HG03378 (cell line): ENCODE measurements at regions not wholly inside any gene's neighbourhood (a gene's known extent, or its start where the extent isn't known, plus 50 kb on each side); places are given as distances from the start of the nearest gene placed in this dataset.
"Not testable (repeated sequence)": the region's sequence is repeated elsewhere in the genome, so short reads cannot be mapped to it uniquely, and the experiment has no call there.

ENCODE experiments used
- ATAC-seq: cut with Tn5 transposase; IDR thresholded peaks from one replicate; pipeline ENCODE4 v1.9.1; 2021; ENCODE audit warnings: mild to moderate bottlenecking, moderate library complexity; ENCODE audit not compliant: unreplicated experiment

DNA sequence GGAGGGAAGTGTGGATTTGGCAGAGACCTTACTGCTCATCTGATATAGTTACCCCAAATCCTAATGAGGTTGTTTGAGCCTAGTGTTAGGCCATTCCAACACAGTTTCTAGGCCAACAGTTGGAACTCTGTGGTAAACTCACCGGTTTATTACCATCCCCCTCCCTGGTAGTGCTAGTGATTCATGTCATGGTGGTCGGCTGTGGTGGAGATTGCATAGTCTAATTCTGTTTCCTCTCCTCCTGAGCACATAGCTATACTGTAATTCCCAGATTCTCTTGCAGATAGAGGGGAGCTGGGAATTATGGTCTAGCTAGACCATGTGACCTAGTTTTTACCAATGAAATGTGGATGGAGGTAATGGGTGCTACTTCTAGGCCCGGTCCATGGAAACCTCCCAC, 123.7 kb upstream of the KIF26B start:
- ATAC-seq = no peak

DNA sequence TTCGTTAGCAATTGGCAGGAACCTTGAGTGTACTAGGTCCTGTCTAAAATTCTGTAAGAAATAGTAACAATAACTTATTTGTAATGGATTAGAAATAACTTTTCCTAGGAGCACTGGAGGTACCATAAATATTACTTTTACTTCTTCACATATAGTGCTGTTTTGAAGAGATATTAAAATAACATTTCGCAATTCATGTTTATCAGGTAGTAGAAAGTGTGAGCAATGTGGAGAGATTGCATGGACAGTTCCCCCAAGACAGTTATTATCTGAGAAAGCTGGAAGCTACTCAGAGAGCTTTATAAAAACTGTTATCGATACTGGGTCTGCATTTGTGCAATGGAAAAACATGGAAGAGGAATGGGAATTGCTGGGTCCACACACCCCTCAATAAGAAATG, 128.5 kb upstream of the KIF26B start:
- ATAC-seq = no peak

DNA sequence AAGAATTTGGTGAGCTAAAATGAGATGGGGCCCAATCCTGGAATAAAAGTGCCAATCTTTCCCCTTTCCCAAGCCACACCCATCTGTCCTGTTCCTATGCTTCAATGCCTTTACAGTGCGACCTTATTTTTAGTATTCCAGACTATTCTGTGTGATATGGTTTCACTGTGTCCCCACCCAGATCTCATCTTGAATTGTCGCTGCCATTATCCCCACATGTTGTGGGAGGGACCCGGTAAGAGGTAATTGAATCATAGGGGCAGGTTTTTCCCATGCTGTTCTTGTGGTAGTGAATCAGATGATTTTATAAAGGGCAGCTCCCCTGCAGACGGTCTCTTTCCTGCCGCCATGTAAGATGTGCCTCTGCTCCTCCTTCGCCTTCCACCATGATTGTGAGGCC, 129.3 kb upstream of the KIF26B start:
- no peak for ATAC-seq

DNA sequence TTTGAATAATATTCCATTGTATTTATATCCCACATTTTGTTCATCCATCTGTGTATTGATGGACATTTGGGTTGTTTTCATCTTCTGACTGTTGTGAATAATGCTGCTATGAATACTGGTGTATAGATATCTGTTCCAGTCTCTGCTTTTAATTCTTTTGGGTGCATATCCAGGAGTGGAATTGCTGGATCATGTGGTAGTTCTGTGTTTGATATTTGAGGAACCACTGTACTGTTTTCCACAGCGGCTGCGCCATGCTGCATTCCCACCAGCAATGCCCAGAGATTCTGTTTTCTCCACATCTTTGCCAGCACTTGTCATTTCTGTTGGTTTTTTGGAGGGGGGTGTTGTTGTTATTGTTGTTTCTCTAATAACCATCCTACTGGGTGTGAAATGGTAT, 131.6 kb upstream of the KIF26B start:
- ATAC-seq = no peak

DNA sequence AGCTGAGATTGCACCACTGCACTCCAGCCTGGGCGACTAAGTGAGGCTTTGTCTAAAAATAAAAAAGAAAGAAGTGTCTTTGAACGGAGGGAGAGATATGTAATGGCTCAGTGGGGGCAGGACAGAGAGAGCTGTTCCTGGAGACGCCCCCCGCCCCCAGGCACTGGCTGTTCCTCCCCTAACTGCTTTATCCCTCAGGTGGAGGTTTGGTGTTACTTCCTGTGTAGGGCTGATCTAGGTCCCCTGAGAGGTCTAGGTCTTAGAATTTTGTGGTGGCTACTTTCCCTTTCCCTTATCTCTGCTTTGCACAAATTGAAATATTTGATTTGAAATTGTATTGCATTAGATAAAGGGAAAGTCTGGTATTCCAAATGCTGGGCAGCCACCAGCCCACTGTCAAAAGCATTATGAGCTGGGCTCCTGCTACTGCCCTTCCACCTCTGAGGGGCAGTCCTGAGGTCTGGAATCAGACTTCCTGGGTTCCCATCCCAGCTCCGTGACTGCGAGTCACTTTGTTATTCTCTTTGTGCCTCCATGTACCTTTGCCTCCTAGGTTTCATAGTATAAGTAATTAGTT, 134.8 kb upstream of the KIF26B start:
- no peak for ATAC-seq

DNA sequence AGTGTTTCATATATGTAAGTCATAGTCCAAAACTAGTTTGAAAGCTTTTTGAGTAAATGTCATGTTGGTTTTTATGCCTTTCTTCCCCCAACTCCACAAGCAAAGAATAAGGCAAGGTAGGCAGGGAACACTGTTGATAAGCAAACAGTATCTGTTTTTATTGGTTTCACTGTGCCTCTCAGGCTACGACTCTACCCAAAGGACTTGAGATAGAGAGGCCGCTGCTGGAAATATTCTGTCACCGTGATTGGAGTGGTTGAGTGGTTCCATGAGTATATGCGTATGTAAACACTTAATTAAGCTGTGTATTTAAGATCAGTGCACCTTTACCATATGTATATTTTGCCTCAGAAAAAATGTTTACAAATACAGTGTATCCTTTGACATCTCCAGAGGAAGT, 138.1 kb upstream of the KIF26B start:
- no peak for ATAC-seq

DNA sequence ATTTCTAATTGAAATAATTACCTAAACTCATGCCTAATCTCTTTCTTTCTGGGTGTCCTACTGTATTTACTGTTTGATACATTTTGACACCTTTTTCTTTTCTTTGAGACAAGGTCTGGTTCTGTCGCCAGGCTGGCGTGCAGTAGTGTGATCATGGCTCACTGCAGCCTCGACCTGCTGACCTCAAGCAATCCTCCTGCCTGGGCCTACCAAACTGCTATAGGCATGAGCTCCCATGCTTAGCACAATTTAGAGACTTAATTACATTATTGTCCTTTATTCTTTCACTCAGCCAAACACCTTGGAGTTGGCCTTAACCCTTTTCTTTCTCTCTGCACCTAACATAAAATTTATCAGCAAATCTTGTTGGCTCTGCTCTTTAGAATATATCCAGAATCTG, 139.8 kb upstream of the KIF26B start:
- no peak for ATAC-seq

DNA sequence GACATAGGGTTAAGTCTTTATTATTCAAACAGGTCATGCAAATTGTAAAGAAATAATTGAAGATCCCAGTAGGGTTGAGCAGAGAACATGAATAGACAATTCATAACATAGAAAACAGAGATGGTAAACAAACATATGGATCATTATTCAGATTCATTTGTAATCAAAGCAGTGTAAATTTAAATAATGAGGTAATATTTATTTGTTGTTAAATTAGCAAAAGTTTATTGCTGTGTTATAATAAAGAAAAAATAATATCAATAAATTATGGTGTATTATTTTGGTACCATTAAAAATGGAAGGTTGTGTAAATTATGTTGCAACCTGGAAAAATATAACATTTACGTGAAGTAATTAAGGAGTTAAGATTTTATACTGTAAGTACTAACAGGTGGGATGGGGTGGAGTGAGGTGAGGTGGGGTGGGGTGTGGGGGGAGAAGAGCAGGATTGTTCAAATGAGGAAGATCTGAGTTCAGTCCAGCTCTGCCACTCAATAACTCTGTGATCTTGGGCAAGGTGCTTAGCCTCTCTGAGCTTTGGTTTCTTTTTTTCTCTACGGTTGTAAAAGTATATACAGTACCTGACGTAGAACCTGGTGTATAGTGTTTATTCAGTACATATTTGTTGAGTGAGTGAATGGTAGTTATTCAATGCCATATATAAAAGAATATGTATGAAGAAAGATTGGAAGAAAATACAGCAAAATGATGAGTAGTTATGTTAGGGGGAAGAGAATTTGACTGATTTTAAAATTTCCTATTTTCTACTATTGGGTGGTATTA, 140.3 kb upstream of the KIF26B start:
- no peak for ATAC-seq

DNA sequence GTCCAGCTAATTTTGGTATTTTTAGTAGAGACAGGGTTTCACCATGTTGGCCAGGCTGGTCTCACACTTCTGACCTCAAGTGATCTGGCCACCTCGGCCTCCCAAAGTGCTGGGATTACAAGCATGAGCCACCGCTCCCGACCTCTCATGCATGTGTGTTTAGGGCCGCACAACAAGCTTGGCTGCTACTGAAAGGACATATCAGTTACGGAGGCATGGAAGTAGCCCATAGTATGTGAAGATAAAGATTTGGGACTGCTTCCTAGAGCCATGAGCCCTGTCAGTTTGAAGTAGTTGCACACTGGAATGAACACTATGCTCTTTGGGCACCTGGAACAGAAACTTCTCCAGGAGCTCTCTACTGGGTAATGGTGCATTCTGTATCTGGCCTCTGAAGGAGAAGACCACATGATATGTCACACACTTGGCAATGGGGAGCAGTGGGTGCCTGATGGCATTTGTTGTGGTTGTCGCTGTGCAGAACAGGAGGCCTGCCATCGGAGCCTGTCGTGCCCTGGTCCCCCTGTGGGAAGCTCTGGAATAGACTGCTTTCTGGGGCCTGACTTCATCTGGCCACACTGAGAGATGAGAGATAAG, 144.7 kb upstream of the KIF26B start:
- no peak for ATAC-seq

DNA sequence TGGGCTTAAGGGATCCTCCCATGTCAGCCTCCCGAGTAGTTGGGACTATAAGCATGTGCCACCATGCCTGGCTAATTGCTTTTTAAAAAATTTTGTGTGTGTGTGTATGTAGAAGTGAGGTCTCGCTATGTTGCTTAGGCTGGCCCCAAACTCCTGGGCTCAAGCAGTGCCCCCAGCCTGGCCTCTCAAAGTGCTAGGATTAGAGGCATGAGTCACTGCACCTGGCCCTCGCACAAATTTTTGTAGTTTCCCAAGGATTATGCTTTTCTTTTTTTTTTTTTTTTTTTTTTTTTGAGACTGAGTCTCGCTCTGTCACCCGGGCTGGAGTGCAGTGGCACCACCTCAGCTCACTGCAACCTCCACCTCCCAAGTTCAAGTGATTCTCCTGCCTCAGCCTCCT, 144.4 kb upstream of the HNRNPU start:
- no peak for ATAC-seq

DNA sequence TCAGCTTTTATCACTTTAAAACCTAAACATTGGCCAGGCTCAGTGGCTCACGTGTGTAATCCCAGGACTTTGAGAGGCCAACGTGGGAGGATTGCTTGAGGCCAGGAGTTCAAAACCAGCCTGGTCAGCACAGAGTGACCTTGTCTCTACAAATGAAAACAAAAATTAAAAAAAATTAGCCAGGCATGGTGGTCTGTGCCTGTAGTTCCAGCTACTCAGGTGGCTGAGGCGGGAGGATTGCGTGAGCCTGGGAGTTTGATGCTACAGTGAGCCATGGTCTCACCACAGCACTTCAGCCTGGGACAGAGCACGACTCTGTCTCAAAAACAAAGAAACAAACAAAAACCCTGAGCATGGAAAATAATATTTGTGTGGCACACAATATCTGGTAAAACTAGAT, 143.5 kb upstream of the HNRNPU start:
- ATAC-seq = no peak

DNA sequence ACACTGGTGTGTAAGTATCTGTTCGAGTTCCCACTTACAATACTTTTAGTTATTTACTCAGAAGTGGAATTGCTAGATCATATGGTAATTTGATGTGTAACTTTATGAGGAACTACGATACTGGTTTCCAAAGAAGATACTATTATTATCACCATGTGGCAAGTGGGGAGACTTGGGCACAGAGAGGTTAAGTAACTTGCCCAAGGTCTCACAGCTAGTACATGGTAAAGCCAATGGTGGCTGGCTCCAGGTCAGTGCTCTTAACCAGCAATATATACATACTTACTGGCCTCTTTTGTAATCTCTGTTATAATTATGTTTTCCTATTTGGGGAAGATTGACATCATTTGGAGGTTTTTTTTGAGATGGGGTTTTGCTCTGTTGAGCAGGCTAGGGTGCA, 138.9 kb upstream of the HNRNPU start:
- ATAC-seq = no peak

DNA sequence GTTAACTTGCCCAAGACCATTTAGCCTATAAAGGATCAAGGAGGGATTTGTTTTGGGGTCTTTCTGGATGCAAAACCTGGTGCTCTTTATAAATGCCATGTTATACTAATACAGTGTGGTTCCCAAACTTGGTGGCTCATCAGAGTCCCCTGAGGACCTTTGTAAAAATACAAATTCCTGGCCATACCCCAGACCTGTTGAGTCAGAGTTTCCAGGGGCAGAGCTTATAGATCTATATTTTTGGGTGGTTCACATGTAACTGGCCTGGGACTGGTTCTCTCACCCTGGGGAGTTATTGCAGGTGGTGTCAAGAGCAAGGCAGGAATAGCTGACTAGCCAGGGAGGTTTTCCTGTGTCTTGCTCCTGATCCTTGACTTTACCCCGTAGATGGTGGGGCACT, 136.9 kb upstream of the HNRNPU start:
- no peak for ATAC-seq

DNA sequence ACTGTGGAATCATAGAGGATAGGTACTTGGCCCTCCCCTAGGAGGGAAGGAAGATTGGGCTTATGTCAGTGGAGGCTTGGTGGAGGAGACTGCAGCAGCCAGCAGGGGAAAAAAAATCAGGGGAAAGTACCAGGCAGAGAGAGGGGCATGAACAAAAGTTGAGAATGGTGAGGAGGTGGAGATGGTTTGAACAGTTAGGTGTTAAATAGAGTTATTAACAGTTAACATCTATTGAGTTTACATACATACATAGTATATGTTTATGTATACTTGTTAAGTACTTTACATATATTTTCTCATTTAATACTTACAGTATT, 136.5 kb upstream of the HNRNPU start:
- no peak for ATAC-seq

DNA sequence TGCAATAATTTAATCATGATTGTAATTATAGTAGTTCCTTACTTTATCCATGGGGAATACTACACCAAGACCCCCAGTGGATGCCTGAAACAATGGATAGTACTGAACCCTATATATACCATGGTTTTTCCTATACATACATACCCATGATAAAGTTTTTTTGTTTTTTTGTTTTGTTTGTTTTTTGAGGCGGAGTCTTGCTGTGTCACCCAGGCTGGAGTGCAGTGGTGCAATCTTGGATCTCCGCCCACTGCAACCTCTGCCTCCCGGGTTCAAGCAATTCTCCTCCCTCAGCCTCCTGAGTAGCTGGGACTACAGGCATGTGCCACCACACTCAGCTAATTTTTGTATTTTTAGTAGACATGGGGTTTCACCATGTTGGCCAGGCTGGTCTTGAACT, 135.3 kb upstream of the HNRNPU start:
- not testable (repeated sequence) for ATAC-seq

DNA sequence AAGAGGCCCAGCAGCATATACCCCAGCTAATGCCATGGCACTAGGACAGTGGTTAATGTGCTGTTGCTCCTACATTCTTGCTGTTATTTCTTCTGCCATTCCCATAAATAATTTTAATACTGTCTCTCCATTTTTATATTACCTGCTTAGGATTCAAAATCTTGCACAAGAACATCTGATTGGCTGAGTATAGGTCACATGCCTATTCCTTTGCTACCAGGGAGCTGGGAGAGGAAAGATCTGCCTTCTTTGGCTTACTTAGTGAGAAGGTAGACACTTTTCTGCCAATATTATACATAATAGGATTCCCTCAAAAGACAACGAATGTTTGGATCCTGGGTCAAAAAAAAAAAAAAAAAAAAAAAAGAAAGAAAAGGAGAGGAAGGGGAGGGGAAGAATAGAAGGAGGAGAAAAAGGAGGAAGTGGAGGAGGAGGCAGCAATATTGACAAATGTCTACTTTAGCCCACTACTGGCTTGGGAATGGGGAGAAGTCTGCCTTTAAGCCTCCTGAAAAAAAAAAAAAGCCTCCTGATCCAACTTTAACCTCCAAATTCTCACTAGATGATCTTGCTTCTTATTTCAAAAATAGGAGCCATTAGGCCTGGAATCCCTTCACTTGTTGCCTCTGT, 134.5 kb upstream of the HNRNPU start:
- no peak for ATAC-seq

DNA sequence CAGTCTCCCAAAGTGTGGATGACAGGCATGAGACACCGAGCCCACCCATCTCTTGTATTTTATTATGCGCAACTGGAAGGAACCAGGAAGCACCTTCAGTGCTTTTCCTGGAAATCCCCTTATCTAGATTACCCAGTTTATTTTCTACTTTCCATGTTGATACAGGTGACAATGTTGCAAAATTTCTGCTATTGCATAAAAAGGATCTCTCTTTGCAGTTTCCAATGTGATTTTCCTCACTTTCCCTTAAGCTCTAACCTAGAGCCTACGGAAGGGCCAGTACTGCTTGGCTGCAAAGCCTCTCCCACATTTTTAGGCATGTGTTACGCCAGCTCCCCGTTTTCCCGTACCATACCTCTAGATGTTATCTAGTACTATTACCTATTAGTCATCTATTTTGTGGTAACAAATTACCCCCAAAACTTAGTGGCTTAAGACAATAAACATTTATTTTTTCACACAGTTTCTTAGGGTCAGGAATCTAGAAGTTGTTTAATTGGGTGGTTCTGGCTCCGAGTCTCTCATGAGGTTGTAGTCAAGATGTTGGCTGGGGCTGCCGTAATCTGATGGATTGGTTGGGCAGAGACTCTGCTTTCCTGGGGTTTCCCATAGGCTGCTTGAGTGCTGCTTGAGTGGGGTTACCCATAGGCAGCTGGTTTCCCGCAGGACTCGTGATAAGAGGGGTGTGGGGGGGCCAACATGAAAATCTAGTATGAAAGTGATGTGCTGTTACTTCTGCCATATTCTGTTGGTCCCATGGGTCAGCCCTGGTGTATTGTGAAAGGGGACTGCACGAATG, 131.5 kb upstream of the HNRNPU start:
- ATAC-seq = no peak

DNA sequence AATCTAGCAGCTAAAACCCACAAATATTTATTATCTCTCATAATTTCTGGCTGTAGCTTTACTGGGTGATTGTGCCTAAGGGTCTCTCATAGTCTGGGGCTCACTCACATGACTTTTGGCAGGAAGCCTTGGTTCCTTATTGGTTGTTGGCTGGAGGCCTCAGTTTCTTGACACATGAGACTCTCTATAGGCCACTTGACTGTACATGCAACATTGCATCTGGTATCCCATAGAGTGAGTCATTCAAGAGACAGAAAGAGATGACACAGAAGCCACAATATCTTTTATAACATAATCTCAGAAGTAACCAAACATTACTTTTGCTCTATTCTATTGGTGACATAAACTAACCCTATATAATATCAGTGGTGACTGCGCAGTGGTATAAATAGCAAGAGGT, 128.5 kb upstream of the HNRNPU start:
- ATAC-seq = no peak

DNA sequence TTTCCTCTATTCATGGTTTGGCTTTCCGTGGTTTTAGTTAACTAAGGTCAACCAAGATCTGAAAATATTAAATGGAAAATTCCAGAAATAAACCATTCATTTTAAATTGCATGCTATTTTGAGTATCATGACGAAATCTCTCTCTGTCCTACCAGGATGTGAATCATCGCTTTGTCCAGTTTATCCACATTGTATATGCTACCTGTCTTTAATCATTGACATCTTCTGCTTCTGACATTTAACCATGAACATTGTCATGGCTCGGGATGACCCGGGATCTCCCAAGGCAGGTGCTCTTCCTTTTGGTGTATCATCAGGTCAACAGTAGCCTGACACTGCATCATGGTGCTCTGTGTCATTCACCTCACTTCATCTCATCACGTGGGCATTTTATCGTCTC, 125.5 kb upstream of the HNRNPU start:
- ATAC-seq = no peak

DNA sequence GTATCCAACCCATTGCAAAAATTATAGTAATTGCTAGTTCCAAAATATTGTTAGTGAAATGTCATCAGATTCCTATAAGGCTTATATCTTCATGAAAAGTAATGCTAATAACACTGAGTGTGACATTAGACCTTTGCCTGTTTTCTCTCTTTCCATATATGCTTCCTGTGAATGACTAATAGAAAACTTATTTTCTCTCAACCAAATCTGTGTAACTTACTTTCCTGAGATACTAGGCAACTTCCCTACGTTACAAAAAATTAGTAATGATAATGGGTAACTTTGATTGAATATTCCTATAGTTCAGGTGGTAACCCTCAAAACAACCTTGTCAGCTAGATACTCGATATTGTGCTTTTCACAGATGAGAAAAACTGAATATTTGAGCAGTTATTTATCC, 124.2 kb upstream of the HNRNPU start:
- ATAC-seq = no peak

DNA sequence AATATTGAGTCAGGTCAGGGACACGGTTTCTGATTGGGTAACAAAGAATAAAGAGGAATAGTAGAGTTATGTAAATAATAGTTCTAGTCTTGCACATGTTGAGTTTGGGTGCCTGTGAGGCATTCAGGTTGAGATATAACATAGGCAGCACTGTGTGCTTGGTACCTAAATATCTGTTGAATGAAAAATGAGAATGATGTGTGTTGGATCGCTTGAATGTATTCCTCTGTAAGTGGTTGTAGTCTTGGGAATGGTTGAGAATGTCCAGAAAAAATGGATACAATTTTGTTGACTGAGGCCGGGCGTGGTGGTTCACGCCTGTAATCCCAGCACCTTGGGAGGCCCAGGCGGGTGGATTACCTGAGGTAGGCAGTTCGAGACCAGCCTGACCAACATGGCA, 116.3 kb upstream of the HNRNPU start:
- ATAC-seq = no peak

DNA sequence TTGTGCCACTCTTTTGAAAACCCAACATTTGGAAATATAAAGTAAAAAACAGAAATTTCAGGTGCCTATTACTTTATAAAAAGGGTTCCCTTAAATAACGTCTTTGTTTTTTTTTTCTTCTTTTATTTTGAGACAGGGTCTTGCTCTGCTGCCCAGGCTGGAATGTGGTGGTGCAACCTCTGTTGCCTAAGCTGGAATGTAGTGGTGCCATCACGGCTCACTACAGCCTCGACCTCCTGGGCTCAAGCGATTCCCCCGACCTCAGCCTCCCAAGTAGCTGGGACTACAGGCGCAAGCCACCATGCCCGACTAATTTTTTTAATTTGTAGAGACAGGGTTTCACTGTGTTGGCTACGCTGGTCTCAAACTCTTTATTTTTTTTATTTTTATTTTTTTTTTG, 110.2 kb upstream of the HNRNPU start:
- ATAC-seq = no peak
